ENCODE measurements at regions not wholly inside any gene's neighbourhood (a gene's known extent, or its start where the extent isn't known, plus 50 kb on each side); places are given as distances from the start of the nearest gene placed in this dataset.

DNA sequence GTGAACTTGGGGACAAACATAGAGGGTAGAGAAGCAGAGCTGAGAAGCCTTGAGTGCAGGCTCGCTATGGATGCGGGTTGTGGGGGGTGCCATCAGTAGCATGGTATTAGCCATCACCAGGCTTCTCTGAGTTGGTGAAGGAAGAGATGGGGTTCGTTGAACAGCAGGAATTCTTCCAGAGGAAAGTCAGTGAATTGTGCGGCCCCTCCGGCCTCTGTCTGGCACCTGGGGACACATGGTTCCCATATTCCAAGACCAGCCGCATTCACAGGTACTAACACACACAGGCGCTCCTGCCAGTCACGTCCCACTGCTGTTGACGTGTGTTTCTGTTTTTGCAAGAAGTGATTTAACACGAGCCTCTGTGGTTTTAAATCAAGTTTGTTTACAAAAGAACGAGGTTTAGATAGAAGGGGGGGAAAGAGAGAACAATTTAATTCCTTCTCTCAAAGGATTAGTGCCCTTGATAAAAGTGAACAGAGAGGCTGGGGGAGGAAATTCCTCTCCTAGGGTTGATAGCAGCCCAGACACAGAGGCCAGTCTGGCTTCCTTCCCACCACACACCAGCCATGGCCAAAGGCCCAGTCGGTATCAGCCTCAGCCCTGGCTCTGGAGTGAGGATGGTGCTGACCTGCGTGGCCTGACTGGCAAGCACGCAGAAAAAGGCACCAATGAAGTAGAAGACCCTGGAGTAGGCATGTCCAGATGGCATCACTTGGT lies 252.6 kb upstream of the IGFBP3 start:
- TF ChIP-seq, protein P1, sequence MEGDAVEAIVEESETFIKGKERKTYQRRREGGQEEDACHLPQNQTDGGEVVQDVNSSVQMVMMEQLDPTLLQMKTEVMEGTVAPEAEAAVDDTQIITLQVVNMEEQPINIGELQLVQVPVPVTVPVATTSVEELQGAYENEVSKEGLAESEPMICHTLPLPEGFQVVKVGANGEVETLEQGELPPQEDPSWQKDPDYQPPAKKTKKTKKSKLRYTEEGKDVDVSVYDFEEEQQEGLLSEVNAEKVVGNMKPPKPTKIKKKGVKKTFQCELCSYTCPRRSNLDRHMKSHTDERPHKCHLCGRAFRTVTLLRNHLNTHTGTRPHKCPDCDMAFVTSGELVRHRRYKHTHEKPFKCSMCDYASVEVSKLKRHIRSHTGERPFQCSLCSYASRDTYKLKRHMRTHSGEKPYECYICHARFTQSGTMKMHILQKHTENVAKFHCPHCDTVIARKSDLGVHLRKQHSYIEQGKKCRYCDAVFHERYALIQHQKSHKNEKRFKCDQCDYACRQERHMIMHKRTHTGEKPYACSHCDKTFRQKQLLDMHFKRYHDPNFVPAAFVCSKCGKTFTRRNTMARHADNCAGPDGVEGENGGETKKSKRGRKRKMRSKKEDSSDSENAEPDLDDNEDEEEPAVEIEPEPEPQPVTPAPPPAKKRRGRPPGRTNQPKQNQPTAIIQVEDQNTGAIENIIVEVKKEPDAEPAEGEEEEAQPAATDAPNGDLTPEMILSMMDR (conservative IDR thresholded peaks at IDR 0.05; ENCODE audit: low read depth, low read length) = no peak
- TF ChIP-seq NFE2L2 (IDR thresholded peaks at IDR 0.05; ENCODE audit: low read depth, low read length) = no peak
- TF ChIP-seq BHLHE40 (IDR thresholded peaks at IDR 0.05; ENCODE audit: low read depth, low read length) = no peak
- no peak for TF ChIP-seq RFX5 (IDR thresholded peaks at IDR 0.05; ENCODE audit: low read depth, low read length)
- no peak for TF ChIP-seq RCOR1 (IDR thresholded peaks at IDR 0.05; ENCODE audit: insufficient replicate concordance, low read length)
- no peak for TF ChIP-seq RAD21 (IDR thresholded peaks at IDR 0.05; ENCODE audit: low read length)
- no peak for TF ChIP-seq POLR2A (IDR thresholded peaks at IDR 0.05; ENCODE audit: low read depth, low read length)
- no peak for TF ChIP-seq MXI1 (IDR thresholded peaks at IDR 0.05; ENCODE audit: borderline replicate concordance, low read depth, low read length)
- TF ChIP-seq CEBPB (IDR thresholded peaks at IDR 0.05; ENCODE audit: low read depth, low read length) = no peak
- no peak for TF ChIP-seq MAFK (IDR thresholded peaks at IDR 0.05; ENCODE audit: low read depth, low read length)
- no peak for TF ChIP-seq MAZ (IDR thresholded peaks at IDR 0.05; ENCODE audit: borderline replicate concordance, low read depth, low read length)

Data from IMR-90 (cell line).